Stimulated activated CD4-positive, alpha-beta T cell treated with anti-CD3 and anti-CD28 coated beads, Interleukin-15, amount 100 ng/mL, for 24 hours (primary cell): ENCODE measurements at regions not wholly inside any gene's neighbourhood (a gene's known extent, or its start where the extent isn't known, plus 50 kb on each side); places are given as distances from the start of the nearest gene placed in this dataset.
"Not testable (repeated sequence)": the region's sequence is repeated elsewhere in the genome, so short reads cannot be mapped to it uniquely, and the experiment has no call there.

Source experiments
- DNase-seq: peaks from one replicate; pipeline ENCODE4 v3.0.0-alpha.2; 2020

DNA sequence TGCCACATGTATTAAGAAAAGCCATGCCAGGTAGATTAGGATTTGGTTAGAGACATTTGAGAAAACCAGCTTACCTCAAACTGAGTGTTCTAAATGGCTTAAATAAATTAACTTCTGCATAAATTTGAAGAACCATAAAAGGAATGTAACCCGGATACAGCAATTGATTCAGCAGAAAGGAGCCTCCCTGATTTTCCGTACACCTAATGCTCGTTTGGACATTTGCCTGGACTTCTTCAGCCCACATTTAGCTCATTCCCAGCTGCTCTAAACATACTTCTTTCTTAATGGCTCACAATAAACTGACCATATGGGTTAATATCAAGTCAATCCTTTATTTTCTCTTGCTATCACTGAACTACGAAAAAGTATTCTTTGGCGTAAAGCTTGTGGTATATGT, 392.4 kb downstream of the ZNF516 start:
- DNase-seq, result no peak

DNA sequence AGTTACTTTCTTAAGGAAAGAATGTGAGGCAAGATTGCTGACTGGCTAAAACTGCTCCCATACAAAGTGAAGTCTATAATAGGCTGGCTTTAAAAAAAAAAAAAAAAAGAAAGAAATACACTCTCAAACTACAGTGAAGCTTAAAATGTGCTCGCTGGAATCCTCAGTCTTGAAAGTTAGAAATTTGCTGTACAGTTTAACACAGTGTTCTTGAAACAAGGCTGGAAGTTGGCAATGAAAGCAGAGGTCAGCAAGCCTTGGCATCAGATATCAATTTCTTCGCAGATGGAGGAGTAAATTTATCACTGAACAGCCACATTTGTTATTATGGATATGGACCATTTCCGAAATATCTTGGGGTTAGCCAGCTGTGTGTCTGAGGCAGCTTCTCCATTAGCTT, 392.9 kb downstream of the ZNF516 start:
- DNase-seq, result no peak

DNA sequence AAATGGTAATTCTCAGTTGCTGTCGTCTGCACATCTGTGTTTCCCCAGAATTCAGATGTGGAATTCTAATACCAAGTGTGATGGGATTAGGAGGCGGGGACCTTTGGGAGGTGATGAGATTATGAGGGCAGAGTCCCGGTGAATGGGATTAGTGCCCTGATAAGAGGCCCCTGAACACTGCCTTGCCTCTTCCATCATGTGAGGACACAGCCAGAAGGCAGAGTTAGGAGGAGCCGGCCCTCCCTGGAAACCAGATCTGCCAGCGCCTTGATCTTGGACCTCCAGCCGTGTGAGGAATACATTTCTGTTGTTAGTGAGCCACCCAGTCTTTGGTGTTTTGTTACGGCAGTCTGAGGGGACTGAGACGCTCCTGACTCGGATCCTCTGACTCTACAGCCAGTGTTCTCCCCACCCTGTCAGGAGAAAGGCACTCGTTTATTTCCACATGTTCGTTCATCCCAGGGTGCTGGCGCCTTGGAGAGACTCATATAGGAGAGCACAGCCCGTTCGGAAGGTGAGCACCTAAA, 395.0 kb downstream of the ZNF516 start:
- DNase-seq, result no peak

DNA sequence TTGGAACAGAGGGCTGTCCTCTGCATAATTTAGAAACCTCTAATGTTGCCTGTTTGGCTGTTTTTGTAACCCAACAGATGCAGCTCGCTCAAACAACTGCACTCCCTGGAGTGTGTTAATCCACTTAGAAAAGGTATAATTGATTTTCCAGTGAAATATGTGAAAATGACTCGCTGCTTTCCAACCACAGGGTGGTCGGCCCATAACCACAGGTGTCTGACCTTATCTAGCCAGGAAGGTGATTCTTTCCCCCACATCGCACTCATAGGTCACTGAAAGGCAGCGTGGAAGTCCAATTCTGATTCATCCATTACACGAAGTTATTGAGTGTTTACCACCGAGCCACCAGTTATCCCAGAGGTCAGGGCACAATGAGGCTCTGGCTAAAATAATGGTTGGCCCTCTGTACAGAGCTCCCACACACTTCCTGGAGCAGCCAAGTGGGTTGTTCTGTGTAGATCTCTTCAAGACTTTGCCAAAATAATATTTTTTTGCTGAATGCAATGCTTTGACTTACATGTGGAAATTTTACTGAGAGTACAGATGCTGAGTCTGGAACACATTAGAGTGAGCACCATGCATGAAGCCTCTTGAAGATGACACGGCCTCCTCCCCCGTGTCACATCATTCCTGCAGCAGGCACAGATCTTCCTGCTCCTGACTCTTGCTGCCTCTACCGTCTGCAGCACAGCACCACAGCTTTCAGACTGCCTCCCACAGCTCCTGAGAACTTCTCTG, 396.2 kb downstream of the ZNF516 start:
- DNase-seq, result peak; percentile 18

DNA sequence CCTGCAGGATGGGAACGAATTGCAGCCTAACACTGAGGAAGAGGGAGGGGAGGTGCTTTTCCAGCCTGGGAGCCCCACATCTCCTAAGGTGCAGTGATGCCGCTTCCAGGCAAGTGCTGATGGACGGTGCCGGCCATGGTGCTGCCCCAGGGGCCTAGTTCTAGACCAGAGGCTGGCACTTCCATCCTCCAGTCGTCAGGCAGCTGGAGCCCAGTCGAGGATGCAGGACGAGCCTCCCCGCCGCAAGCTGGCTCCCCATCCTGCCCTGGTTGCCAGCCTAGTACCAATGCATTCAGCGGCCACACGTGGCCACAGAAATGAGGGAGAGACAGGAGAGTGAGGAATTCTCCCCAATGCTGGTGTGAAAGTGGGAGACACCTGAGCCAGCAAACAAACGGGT, 413.5 kb downstream of the ZNF516 start:
- DNase-seq, result no peak

DNA sequence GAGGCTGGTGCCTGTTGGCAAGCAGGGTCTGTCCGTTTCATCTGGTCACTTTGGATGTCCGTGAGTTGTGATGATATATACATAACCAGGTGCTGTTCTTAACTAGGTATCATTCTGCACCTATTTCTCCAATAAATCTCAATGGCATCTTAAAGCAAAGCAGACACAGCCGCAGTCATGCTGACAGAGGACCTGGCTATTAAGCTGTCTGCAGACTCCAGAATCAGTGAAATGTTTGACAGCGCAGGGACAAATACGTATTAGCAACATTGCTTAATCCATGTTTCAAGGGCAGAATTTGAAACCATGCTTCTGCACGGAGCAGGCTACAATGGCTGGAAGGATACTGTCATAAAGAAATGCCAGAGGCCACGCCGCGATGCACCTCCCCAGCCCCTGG, 414.6 kb downstream of the ZNF516 start:
- no peak for DNase-seq

DNA sequence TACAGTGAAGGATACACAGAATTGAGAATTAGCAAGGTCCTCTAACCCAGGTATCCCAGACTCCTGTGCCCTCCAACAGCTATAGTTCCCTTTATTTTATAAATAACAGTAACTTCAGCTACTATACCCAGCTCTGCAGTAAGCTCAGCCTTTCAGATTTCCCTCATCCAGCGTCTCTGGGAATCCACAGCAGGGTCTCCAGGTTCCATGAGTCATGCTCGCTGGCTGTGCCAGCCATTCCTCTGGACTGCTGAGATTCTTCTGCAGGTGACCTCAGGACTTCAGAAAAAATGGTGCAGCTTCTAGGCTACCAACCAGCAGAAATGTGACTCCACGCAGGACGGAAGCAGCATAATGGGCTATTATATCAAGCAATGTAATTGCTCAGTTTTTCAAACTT, 419.3 kb downstream of the ZNF516 start:
- DNase-seq, result no peak

DNA sequence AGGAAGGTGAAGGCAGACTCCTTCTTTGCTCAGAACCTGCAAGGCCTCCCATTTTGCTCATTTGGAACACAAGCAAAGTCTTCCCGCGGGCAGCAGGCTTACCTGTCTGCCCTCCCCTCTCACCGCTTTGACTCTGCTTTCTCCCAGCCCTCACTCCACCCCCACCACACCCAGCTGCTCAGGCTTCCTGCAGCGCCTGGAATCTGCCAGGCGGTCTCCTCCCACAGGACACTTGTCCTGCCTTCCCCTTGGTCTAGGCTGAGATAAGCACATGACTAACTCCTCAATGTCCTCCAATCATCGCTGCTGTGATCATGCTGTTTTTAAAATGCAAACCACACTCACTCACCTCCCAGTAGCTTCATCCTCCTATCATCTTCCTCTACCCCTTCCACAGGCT, 430.0 kb downstream of the ZNF516 start:
- DNase-seq, result no peak

DNA sequence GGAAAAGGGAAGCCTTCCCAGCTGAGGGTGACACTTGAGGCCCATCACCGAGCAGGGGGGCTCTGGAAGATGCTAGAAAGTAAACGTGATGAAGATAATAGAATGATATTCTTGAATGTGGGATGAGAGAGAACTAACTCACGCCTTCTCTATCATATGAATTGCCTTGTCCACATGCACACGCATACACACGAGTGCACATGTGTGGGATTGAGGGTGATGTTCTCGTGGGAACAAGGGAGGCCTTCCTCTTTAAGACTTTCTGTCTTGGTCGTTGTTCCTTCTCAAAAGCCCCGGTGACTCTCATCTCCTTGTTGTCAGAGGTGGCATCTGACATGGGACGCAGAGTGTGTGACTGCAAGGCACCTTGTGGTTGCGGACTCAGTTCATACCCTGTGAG, 436.9 kb downstream of the ZNF516 start:
- no peak for DNase-seq

DNA sequence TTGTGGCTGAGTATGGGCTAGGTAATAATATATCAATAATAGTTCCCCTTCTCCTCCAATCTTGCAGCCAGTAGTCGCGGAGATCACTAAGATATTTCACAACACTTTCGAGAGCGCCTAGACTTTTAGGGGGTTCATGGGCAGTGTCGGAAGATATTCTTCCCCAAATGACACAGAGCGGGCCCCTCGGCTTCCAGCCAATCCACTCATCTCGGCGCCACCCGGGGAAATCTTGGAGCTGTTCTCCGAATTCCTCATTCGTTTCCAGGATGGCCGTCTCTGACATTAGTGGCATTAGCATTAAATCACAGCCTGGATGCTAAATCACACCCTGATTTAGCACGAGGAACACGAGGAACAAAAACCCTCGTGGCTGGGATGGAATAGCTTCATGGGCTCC, 437.7 kb downstream of the ZNF516 start:
- DNase-seq, result no peak

DNA sequence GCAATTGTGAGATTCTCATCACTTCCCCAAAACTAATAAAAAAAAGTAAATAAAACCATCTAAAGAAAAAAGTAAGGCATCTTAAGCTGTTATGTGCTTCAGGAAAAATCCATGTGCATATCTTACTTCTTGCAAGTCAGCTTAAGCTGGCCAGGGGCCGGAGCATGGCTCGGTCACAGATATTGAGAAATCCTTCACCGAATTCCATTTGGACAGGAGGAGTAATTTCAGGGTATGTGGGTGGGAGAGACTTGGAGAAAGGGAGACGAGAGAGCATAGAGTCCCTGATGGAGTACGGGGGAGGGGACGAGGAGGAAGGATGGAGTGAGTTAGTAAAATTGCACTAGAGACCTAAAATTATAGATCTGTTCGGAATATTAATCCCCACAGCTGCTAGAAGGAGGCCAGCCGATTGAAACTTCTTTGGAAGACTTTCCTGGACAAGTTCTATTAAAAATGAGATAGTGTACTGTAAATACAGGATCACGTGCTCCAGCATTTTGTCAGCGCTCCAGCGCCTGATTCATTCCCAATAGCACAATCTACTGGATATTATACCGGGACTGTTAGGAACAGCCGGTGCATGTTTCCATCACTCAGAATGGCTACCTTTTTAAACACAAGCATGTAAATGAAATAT, 438.5 kb downstream of the ZNF516 start:
- DNase-seq, result no peak

DNA sequence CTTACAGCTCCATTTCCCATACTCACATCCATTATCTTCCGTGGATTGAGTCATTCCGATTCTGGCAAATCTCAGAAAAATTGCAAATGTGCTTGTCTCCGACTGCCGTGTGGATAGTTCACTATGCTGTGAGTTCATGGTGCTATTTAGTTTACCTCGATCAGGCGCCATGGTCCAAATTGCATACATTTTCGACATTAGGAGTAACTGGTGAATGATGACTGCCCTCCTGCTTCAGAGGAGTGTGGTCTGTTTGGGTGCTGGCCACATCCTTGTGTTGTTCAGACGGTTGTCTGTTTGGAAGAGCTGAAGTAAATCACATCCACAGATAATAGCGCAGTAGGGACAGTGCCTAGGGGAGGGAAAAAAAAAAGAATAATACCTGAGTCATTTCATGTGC, 439.5 kb downstream of the ZNF516 start:
- no peak for DNase-seq

DNA sequence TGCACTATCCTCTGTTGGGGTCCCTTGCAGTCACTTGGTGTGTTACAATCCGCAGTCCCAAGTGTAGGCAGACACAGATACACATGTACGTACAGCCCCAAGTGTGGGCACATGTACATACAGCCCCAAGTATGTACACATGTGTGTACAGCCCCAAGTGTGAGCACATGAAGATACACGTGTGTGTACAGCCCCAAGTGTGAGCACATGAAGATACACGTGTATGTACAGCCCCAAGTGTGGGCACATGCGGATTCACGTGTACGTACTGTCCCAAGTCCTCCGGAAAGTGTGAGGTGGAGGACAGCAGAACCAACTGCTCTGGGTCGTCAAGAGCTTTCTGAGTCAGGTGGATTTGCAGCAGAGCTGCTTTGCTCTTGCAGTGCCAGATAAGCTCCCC, 440.0 kb downstream of the ZNF516 start:
- DNase-seq, result no peak

DNA sequence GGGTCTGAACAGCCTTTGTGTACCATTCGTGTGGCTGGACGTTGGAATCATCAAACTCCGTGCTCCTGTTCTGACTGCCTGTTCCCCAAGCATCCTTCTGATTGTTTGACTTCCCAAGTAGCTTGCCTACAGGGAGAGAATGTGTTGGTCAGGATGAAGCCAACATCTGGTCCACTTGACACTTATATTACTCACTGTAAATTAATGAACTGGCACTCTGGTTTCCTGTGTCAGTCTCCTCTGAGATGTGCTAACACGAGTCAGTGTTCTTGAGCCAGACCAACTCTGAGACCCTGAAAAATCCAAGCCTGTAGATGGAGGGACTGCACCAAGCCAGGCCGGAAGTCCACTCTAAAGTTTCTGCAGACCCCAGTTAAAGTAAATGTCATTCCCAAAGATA, 440.9 kb downstream of the ZNF516 start:
- DNase-seq, result no peak

DNA sequence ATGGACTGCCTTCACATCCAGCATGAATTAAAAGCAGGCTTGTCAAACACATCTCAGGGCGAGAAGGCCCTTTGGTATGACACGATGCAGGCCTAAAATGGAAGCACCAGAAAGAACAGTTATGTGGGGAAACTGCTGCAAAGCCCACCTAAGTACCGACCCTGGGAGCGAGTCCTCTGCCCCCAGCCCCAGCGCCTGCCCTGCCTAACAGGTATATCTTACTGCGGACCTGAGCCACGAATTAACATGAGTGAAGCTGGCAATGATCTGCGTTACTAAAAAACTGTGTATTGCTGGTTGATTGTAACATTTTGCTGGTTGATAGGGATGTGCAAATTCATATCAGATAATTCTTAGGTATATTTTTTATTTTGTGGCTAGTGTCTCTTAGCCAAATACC, 441.5 kb downstream of the ZNF516 start:
- DNase-seq, result no peak

DNA sequence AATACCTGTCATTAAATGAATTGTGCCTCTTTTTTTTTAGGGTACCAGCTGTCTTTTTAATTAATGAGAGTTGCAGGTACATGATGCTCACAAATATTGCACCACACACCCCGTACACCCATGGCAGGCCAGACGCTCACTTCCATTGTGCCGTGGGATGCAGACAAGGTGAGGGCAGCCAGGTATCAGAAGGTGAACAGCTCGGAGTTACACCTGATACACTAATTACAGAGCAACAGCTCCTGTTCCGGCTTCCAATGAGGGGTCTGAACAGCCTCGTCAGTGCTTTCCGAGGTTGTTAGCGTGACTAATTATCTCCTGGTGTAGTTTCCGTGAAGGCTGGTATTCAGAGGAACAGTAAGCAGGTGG, 442.8 kb downstream of the ZNF516 start:
- no peak for DNase-seq

DNA sequence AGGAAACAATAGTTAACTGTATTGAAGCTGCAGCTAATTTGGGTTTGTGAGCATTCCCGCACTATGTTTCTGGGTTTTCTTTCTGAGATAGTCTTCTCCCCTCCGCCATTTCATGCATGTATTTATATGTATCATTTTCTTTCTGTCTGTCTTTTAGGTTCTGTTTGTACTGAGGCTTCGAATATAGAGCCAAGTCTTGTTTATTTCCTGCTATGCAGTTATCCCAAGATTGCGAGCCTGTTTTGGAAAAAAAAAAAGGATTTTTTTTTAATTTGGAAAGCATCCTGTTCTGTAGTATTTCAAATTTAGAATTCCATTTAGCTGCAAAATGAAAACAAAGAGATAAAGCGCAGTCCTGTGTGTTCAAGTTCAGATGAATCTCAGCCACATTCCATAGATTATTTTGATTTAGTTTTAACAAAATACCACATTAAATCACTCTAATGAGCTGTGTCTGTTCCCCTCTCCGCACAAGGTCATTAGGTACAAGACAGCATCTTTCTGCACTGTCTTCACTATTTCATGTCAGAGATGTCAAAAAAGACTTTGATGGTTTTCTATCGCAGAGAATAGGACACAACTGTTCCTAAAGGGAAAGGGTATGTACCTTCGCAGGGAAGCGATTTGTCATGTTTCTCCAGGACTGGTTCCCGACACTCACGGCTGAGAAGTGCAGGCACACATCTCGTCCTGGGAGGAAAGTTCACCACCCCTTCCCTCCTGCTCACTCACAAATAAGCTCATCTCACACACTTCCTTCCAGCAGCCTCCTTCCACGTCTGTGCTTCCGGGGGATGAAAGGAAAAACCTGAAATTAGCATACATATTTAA, 443.4 kb downstream of the ZNF516 start:
- DNase-seq, result no peak

DNA sequence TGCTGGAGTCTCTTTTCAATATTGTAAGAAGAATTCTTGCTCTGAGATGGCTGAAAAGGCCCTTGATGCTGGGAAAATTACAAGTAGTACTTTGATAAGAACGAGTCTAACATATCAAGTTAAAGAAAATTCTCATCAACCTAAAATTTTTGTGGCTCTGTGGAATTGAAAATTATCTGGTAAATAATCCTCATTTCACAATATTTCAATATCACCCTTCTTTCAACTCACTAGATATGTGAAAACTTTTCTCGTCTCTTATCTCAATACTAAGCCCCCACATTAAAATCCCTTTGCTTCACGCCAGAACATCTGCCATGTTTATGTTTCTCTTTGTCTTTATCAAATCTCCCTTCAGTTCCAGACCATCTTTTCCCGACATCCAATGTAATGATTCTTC, 448.8 kb downstream of the ZNF516 start:
- no peak for DNase-seq

DNA sequence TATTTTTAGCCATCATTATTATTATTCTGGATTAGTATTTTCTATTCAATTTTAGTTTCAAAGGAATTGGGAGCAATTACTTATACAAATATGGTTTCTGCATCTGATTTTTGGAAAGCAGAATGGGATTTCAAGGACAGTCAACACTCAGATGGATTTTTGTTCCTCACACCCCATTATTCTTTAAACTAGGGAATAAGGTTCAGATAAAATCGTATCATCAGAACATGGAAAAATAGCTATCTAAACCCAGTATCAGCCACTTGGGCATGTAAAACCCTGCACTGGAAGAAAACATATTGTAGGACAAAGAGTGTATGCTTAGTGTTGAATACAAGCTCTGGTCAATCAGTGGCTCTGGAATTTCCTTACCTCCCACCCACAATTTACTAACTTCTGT, 452.5 kb downstream of the ZNF516 start:
- DNase-seq, result no peak

DNA sequence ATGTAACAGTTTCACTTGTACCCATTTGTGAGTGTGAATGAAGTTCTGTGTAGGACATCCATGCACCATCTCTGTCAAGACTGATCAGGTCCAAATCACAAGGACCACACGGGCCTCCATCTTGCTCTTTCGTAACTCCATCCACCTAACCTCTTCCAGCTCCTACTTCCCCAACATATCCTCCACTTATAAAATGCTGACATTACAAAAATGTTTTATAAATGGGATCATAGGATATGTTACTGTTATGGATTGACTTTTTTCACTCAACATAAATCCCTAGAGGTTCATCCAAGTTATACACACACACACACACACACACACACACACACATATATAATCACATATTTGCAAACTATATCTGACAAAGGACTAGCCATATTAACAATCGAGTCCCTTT, 476.8 kb downstream of the ZNF516 start:
- no peak for DNase-seq

DNA sequence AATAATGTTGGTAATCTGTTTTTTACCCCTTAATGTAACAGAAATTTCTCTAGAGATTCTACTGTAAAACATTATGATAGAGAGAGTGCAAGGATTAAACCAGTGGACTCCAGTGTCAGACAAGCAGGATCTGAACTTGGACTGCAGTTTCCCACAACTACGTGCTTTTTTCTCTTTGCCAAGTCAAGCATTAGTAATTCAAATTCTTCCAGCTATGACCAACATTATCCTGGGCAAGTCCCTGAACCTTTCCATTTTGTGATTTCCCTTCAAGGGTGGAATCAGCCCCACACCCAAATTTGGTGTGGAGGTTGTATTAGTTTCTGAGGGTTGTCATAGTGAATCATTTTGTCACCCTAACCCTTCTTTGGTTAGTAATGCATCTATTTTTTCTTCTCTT, 482.0 kb downstream of the ZNF516 start:
- DNase-seq, result no peak

DNA sequence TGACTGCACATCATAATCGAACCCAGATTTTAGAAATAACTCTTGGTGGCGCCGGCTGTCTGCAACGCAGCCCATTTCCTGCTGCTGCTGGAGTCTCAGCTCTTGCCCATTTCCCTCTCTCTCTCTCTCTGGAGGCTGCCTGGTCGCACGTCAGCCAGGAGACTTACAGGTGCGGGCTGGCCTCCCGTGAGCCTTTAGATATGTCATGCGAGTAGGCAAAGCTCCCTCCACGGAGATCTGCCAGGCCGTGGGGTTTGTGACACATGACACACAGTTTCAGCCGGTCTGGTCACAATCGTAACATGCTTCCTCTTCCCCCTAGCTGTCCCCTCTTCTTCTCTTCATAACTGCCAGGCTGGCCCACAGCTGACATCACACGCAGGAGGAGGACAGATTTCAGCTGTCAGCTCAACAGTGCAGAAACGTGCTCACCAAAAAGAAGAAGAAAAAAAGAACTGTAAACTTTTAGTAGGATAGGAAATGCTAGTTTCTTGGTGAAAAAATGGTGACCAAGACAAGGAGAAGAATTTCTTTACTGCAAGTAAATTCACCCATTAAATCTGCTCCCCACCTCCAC, 489.3 kb downstream of the ZNF516 start:
- no peak for DNase-seq

DNA sequence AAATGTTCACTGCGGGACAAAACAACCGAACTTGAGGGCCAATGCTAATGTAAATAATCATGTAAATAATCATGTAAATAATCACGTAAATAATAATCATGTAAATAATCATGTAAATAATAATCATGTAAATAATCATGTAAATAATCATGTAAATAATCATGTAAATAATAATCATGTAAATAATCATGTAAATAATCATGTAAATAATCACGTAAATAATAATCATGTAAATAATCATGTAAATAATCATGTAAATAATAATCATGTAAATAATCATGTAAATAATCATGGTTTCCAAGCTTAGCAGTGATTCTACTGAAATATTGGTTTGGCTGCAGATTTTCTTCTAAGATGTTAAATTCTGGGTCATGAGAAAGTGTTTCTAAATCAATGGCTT, 507.1 kb downstream of the ZNF516 start:
- DNase-seq, result not testable (repeated sequence)

DNA sequence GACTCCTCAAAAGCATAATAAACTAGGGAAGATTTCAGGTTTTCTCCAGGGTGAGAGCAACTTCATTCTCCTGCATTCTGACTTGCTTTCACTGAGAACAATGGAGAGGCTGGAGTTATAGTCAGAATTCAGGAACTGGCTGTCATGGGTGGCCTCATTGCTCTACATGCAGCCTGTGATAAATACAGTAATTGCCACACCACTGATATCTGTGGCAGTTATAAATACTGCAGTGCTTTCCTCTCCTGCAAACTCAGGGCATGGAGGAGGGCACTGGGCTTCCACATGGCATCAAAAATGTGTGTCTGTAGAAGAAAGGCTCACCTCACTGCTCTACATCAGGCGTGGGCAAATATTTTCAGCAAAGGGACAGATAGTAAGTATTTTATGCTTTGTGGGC, 510.2 kb downstream of the ZNF516 start:
- DNase-seq, result no peak
